ENCODE measurements at regions not wholly inside any gene's neighbourhood (a gene's known extent, or its start where the extent isn't known, plus 50 kb on each side); places are given as distances from the start of the nearest gene placed in this dataset.

DNA sequence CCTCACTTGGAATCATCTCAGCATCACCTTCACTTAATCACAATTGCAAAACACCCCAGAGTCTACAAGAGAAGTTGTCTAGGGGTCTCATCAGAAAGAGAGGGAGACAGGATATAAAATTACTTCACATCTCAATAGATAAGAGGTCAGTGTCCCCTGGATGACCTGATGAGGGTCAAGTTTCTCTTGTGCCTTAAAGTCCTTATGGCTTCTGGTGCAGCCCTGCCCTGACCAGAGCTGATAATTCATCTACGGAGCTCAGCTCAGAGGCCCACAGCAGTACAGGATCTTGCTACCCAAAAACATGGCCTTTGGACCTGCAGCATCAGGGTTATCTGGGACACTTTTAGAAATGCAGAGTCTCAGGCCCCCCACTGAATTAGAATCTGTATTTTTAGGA lies 111.1 kb upstream of the GLI3 start:
- Histone ChIP-seq H3K27ac (ENCODE audit: low read depth) (no peak overlapping the region), H3K4me1 (ENCODE audit: insufficient read depth) (no peaks in the 10 kb centered on the region), H3K4me3 (ENCODE audit: low read depth, low read length) (no peak overlapping the region), H3K36me3 (ENCODE audit: insufficient read depth) (no peaks in the 10 kb centered on the region)
- no peak for DNase-seq (ENCODE audit: extremely low spot score)
- 90% methylated on average over 1 of the region's 1 CpG for WGBS

DNA sequence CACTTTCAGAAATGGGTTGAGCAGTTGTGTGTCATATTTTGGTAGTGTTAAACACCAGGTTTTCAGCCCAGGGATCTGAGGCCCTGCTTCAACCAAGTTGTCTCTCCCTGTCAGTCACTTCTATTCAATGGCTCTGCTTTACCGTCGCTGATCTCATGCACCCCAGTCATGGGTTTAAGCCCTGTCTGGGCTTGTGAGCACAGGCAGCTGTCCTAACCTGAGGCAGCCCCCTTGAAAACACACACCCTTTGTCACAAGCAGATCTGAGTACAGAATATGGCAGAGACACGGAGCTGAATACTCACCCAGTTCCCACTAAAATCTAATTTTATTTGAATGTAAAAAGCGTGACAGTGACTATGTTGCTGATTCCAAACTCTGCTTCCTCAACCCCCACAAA lies 110.6 kb upstream of the GLI3 start:
- H3K4me1 ChIP-seq (ENCODE audit: insufficient read depth): no peaks in the 10 kb centered on the region
- H3K4me3 ChIP-seq (ENCODE audit: low read depth, low read length): no peak overlapping the region
- no peak for DNase-seq (ENCODE audit: extremely low spot score)
- 78% methylated on average over 4 of the region's 4 CpGs for WGBS
- no peak overlapping the region for H3K27ac ChIP-seq (ENCODE audit: low read depth)
- no peaks in the 10 kb centered on the region for H3K36me3 ChIP-seq (ENCODE audit: insufficient read depth)

DNA sequence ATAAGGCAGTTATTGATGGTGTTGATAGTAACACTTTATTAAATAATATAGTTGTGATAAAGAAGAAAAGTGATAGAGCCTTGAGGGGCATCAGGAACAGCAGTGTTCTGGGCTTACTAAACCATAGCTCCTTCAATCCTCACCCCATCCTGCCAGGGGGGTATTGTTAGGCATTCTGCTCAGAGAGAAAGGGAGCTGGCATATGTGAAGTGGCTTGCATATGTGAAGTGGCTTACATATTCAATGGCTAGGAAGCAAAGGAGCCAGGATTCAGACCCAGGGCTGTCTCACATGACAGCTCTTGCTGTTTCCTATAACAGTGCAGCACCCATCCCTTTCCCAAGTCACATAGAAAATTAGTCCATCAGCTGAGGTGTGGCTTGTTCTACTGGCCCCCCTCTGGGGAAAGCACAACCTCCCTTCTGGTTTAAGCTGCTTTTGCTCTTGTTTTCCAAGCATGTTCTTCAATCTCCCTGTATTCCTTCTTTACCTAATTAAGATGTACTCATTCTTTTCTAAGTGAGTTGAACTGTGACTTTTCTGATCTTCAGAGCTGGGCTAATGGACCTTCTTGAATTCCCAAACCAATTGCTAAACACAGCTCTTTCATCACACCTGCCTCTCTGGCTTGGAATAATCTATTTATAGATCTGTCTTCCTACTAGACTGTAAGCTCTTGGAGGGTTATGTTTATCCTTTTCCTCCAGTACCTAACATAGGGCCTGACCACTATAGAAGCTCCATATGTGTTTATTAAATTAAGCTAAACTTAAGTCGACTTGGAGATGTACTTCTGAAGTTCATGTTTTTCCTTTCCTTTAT lies 108.7 kb upstream of the GLI3 start:
- WGBS: 65% methylated on average over 1 of the region's 1 CpG
- Histone ChIP-seq H3K36me3 (ENCODE audit: insufficient read depth) (no peaks in the 10 kb centered on the region), H3K4me1 (ENCODE audit: insufficient read depth) (no peaks in the 10 kb centered on the region), H3K27ac (ENCODE audit: low read depth) (no peak overlapping the region), H3K4me3 (ENCODE audit: low read depth, low read length) (no peak overlapping the region)
- no peak for DNase-seq (ENCODE audit: extremely low spot score)

DNA sequence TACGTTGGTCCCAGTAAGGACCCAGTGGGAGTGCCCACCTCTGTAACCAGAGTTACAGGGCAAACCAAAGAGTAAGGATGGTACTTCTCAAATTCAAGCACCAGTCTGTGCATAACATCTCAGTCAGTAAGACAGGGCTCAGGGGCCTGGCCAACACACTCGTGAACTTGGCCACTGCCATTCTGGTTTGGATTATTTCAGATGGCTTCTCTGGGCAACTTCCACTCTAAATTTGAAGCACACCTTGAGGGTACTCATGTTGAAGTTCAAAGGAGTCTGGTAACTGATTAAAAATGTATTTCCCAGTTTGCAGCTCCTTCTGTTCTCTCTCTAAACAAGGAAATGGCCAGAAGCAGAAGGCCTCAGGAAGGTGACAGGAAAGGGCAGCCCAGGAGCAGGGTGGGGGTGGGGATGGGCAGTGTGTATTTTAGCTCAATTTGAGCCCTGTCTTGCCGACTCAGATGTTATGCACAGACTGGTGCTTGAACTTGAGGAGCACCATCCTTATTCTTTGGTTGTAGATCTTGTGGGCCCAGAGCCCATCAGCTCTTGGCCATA lies 107.3 kb upstream of the GLI3 start:
- Histone ChIP-seq H3K4me3 (ENCODE audit: low read depth, low read length) (no peak overlapping the region), H3K4me1 (ENCODE audit: insufficient read depth) (no peaks in the 10 kb centered on the region), H3K27ac (ENCODE audit: low read depth) (no peak overlapping the region), H3K36me3 (ENCODE audit: insufficient read depth) (no peaks in the 10 kb centered on the region)
- no peak for DNase-seq (ENCODE audit: extremely low spot score)
- 80% methylated on average over 3 of the region's 3 CpGs for WGBS

DNA sequence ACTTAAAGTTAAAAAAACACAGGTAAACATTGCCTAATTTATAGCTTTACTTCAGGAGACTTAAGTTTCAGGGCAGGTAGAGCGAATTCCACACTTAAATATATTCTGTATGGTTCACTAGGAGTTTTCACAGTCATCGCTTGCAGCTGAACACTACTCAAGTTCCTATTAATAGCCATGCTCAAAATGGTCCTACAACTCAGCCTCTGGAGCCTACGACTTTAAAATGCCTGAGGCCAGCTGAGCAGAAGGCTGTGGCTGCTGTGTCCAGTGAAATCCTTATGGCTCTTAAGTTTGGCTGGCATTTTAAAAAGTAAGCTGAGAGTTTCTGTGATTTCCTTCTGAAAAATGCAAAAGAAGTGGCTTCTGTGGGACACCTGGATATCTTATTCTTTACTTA lies 105.4 kb upstream of the GLI3 start:
- H3K4me3 ChIP-seq (ENCODE audit: low read depth, low read length): no peak overlapping the region
- WGBS: 73% methylated on average over 3 of the region's 3 CpGs
- no peak overlapping the region for H3K27ac ChIP-seq (ENCODE audit: low read depth)
- H3K36me3 ChIP-seq (ENCODE audit: insufficient read depth): no peaks in the 10 kb centered on the region
- DNase-seq (ENCODE audit: extremely low spot score): no peak
- no peaks in the 10 kb centered on the region for H3K4me1 ChIP-seq (ENCODE audit: insufficient read depth)

DNA sequence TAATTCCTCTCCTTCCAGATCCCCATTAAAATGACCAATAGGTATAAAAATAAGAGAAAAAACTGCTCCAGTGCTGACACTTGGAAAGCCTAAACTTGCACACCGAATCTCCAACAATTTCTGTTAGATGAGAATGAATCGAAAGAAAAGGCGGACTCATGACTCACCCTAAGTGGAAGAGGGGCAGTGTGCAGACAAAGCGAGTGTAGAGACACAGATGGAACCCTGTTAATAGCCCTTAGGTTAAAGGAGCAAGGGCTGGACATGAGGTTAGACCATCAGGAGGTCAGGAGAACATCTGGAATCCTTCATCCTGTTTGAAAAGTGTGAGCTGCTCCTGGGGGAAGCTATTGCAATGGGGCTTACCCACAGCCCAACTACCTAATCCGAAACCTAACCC lies 103.4 kb upstream of the GLI3 start:
- no peak overlapping the region for H3K4me3 ChIP-seq (ENCODE audit: low read depth, low read length)
- 90% methylated on average over 5 of the region's 5 CpGs for WGBS
- no peaks in the 10 kb centered on the region for H3K36me3 ChIP-seq (ENCODE audit: insufficient read depth)
- H3K27ac ChIP-seq (ENCODE audit: low read depth): no peak overlapping the region
- DNase-seq (ENCODE audit: extremely low spot score): no peak
- H3K4me1 ChIP-seq (ENCODE audit: insufficient read depth): no peaks in the 10 kb centered on the region

DNA sequence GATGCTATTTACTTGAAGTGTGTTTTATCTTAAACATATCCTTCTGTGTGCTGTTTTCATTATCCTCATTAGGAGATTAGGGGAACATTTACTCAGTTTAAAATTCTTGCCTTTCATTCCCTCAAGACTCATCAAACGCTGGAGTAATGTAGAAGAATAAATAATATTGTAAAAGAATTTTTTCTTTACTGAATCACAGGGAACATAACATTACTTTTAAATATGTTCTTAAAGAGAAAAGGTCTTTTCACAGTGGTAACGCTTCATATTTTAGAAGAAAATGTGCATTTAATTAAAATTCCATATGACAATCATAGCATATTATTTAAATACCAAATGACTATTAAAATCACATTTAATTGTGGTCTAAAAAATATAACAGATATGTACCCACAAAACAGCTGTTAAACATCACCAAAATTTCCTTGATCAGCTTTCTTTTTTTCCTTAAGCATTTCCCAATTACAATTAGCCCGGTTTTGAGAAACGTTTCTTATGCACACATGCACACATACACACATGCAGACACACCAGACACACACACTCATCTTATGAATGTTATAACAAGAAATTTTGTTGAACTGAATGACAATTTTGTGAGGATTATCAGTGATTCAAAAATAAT lies 102.0 kb upstream of the GLI3 start:
- Histone ChIP-seq H3K4me1 (ENCODE audit: insufficient read depth) (no peaks in the 10 kb centered on the region), H3K36me3 (ENCODE audit: insufficient read depth) (no peaks in the 10 kb centered on the region), H3K27ac (ENCODE audit: low read depth) (no peak overlapping the region), H3K4me3 (ENCODE audit: low read depth, low read length) (no peak overlapping the region)
- 59% methylated on average over 4 of the region's 4 CpGs for WGBS
- no peak for DNase-seq (ENCODE audit: extremely low spot score)

DNA sequence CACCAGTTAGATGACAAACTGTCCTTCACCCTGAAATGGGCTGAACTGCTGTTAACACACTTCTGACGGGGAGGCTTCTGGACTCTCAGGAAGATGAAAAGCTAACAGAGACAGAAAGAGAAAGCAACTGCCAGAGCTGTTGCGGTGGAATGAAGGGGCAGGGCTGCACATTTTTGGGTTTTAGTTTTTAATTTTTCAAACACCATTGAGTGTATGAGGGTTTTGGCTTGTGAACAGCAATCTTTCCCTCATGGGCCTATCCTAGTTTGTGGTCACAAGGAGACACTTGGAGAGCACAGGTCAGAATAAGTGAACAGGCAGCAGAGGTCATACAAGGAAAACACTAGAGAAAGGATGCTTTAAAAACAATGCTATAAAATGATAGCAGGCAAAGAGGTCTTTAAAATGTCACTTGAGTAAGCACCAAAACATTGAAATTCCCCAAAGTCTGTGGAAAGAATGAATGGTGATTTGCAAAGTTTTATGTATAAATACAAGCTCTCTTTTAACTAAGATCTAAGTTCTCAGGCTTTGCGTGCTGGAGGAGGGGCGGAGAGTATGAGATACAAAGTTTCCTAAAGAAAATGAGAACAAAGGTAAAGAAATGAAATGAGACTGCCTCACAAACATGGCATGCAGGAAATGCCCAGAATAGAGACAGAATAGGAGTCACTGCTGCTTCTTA lies 101.4 kb upstream of the GLI3 start:
- no peak overlapping the region for H3K4me3 ChIP-seq (ENCODE audit: low read depth, low read length)
- no peaks in the 10 kb centered on the region for H3K4me1 ChIP-seq (ENCODE audit: insufficient read depth)
- H3K27ac ChIP-seq (ENCODE audit: low read depth): no peak overlapping the region
- WGBS: 59% methylated on average over 4 of the region's 4 CpGs
- H3K36me3 ChIP-seq (ENCODE audit: insufficient read depth): no peaks in the 10 kb centered on the region
- peak; percentile 35 for DNase-seq (ENCODE audit: extremely low spot score)

DNA sequence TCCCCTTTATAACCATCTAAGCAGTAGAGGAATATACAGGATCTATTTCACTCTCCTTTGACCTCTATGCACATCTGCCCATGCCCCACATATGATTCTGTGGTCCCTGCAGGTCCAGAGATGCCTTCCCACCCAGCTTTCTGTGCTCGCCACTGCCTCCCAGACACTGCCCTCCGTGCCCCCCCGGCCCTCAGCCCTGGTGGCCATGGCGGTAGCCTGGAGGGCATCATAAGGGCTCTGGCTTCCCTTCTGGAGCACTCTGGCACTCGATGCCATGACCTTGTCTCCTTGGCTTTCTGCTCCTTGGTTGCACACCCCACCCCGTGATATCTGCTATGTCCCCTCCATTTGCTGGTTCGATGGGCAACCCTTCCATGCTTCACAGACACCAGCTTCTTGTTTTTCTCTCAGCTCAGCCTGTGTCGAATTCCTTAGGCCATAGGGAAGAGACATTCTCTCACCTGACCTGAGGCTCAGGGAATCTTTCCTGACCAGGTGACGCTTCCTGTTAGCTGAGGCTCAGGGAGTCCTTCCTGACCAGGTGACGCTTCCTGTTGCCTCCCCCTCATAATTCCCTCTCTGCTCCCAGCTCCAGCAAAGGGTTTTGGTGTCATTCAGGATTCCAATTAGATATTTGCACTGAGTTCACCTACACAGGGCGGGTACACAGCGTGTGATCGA lies 100.4 kb upstream of the GLI3 start:
- H3K4me3 ChIP-seq (ENCODE audit: low read depth, low read length): no peak overlapping the region
- WGBS: 93% methylated on average over 13 of the region's 13 CpGs
- H3K36me3 ChIP-seq (ENCODE audit: insufficient read depth): no peaks in the 10 kb centered on the region
- DNase-seq (ENCODE audit: extremely low spot score): no peak
- H3K4me1 ChIP-seq (ENCODE audit: insufficient read depth): no peaks in the 10 kb centered on the region
- no peak overlapping the region for H3K27ac ChIP-seq (ENCODE audit: low read depth)

DNA sequence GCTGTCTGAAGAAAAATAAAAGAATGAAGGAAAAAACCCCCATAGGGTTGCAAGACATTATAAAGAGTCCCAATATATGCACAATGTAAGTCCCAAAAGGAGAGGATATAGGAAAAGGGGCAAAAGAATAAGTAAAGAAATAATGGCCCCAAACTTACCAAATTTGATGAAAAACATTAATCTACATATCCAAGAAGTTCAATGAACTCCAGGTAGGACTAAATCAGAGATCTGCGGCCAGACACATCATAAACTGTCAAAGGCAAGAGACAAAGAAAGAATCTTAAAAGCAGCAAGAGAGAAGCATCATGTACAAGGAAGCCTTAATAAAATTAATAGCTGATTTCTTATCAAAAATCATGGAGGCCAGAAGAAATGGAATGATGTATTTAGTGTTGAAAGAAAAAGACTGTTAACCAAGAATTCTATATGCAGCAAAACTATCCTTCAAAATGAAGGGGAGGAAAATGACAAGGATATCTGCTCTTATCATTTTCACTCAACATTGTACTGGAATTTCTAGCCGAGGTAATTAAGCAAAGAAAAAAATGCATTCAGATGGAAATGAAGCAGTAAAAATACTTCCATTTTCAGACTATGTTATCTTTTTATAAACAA lies 95.7 kb upstream of the GLI3 start:
- no peaks in the 10 kb centered on the region for H3K4me1 ChIP-seq (ENCODE audit: insufficient read depth)
- WGBS: 91% methylated on average over 2 of the region's 2 CpGs
- no peaks in the 10 kb centered on the region for H3K36me3 ChIP-seq (ENCODE audit: insufficient read depth)
- no peak overlapping the region for H3K4me3 ChIP-seq (ENCODE audit: low read depth, low read length)
- H3K27ac ChIP-seq (ENCODE audit: low read depth): no peak overlapping the region
- DNase-seq (ENCODE audit: extremely low spot score): no peak

DNA sequence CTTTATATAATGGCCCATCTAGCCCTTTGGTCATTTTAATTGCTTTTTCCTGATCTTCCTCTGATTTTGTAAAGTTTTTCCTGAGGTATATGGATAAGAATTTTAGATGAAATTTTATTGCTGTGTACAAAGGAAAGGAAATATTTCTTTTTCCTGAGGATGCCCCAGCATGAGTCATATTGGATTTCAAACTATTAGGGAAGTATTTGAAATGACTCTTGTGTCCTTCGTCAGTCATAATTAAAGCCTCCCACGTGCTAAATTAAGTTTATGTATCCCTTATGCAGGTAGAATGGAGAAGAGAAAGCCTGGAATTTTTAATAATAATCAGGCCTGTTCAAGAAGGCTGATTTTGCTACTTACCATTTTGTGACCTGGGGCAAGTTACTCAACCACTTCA lies 82.6 kb upstream of the GLI3 start:
- no peak overlapping the region for H3K27ac ChIP-seq (ENCODE audit: low read depth)
- no peak overlapping the region for H3K4me3 ChIP-seq (ENCODE audit: low read depth, low read length)
- no peaks in the 10 kb centered on the region for H3K36me3 ChIP-seq (ENCODE audit: insufficient read depth)
- no peak for DNase-seq (ENCODE audit: extremely low spot score)
- no peaks in the 10 kb centered on the region for H3K4me1 ChIP-seq (ENCODE audit: insufficient read depth)
- WGBS: 69% methylated on average over 2 of the region's 2 CpGs

DNA sequence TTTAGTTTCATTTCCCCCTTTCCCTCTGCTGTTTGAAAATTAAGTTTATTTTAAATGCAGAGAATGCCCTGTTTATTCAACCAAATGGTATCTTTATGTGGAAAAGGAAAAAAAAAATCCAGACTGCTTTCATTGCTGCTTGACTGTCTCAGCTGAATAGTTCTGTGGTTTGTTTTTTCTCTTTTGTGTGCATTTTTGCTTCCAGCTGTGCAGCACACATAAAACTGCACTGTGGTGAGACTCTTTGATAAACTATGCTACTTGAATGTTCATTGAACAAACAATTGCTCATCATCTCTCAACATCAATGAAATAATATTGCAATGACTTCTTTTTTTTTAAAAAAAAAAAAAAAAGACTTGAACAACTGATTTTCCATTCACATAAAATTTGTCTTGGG lies 78.6 kb upstream of the GLI3 start:
- H3K4me1 ChIP-seq (ENCODE audit: insufficient read depth): no peaks in the 10 kb centered on the region
- no peaks in the 10 kb centered on the region for H3K36me3 ChIP-seq (ENCODE audit: insufficient read depth)
- no peak overlapping the region for H3K27ac ChIP-seq (ENCODE audit: low read depth)
- no peak overlapping the region for H3K4me3 ChIP-seq (ENCODE audit: low read depth, low read length)
- no peak for DNase-seq (ENCODE audit: extremely low spot score)

DNA sequence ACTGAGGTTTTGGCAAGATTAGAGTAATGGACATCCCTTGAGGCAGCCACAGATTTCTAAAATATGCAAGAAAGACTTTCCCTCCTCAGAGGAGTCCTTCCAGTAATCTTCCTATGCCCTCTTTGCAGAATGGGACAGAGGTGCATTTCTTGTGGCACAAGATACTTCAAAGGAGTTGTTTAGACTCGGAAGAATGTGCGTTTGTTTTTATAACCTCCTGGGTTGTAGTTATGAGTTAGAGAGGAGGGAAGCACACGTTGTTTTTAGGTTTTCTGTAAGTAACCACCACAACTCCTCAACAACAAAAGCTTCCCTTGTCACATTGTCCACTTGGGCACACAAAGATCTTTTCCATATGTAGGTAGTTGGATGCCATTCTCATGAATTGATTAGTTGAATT lies 78.1 kb upstream of the GLI3 start:
- H3K4me3 ChIP-seq (ENCODE audit: low read depth, low read length): no peak overlapping the region

More for the DNA sequence above, 78.1 kb upstream of the GLI3 start:
- WGBS: 38% methylated on average over 3 of the region's 3 CpGs
- no peak for DNase-seq (ENCODE audit: extremely low spot score)
- H3K36me3 ChIP-seq (ENCODE audit: insufficient read depth): no peaks in the 10 kb centered on the region
- H3K27ac ChIP-seq (ENCODE audit: low read depth): no peak overlapping the region
- H3K4me1 ChIP-seq (ENCODE audit: insufficient read depth): no peaks in the 10 kb centered on the region

Data from urinary bladder (tissue), 3 donors.